ENCODE measurements at regions not wholly inside any gene's neighbourhood (a gene's known extent, or its start where the extent isn't known, plus 50 kb on each side); places are given as distances from the start of the nearest gene placed in this dataset.
"Not testable (repeated sequence)": the region's sequence is repeated elsewhere in the genome, so short reads cannot be mapped to it uniquely, and the experiment has no call there.

- DNase-seq, result no peak
These were observed 87.0 kb upstream of the LRFN2 start for GRCh38 chr6:40674170-40674569.

GRCh38 chr6:40672087-40672486 lies 84.9 kb upstream of the LRFN2 start:
- DNase-seq, result no peak

DNA sequence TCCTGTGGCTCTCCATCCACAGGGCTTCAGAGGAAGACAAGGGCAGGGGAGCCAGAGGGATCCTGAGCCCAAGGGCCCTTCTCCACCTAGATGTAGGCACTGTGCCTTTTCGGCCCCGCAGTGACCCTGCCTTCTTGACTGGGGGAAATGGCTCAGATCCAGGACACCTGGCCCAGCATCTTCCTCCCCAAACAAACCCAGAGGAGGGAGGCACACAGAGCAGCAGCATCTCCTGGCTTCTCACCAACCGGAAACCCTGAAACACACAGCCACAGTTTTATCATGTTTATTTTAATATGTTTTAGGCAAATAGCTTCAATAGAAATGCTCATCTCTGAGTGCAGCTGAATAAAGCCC lies 84.5 kb upstream of the LRFN2 start:
- DNase-seq, result no peak

DNA sequence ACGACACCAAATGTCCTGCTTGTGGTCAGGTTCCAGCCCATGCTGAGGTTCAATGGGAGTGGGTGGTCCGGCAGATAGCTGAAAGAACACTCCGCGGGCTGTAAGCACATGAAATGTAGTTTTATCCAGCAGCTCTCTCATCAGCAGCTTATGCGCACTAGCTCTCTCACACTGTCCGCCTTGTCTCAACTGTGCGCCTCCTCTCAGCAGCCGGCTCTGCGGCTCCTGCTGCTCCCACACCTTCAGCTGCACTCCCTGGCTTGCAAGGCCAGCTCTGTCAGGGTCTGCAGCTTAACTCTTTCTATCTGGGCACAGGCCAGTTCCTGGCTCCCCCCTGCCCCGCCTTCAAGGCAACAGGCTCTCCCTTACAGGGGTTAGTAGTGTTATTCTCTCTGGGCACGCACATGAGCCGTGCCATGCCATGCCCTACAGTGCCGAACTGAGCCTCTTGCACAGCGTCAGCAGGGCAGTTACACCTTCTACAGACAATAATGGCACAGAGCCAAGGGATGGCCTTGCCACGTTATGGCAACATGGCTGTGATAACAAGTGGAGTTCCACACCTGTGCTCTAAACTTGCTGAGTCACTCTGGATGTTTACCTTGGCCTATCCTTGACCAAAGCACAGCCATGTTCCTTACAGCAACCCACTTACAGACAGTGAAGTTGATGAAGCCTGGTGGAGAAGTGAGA lies 84.0 kb upstream of the LRFN2 start:
- no peak for DNase-seq

- no peak for DNase-seq
These were observed 82.2 kb upstream of the LRFN2 start for GRCh38 chr6:40669343-40669742.

GRCh38 chr6:40668203-40668602 lies 81.0 kb upstream of the LRFN2 start:
- no peak for DNase-seq

GRCh38 chr6:40666530-40666929 lies 79.4 kb upstream of the LRFN2 start:
- no peak for DNase-seq

DNA sequence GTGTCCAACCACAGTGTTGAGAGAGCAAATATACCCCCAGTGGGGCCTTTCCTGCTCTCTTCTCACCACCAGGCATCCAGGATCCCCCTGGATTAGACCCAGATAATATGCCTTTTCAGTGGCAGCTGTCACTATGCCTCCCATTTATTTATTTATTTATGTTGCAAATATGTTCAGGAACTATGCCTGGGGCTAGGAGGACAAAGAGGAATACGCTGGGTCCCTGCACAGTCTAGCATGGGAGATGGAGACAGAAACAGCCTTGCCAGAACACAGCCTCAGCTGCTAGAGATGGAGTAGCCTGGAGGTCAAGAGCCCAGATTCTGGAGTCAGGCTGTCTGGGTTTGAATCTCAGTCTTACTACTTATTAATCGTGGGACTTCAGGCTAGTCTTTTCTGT lies 74.6 kb upstream of the LRFN2 start:
- DNase-seq, result no peak

- not testable (repeated sequence) for DNase-seq
These were observed 69.6 kb upstream of the LRFN2 start for GRCh38 chr6:40656772-40657171.

DNA sequence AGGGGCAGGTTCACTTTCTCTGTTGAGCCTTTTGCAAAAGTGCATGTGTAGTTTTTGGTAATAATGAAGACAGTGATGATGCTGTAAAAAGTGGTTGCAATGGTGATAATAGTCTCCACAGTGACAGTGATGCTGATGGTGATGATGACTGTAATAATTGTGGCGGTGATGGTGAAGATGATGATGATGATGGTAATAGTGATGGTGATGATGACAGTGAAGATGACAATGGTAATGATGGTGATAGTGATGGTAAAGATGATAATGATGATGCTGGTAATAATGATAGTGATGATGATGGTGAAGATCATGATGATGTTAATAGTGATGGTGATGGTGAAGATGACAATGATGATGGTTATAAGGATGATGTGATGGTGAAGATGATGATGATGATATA lies 67.7 kb upstream of the LRFN2 start:
- DNase-seq, result no peak

DNA sequence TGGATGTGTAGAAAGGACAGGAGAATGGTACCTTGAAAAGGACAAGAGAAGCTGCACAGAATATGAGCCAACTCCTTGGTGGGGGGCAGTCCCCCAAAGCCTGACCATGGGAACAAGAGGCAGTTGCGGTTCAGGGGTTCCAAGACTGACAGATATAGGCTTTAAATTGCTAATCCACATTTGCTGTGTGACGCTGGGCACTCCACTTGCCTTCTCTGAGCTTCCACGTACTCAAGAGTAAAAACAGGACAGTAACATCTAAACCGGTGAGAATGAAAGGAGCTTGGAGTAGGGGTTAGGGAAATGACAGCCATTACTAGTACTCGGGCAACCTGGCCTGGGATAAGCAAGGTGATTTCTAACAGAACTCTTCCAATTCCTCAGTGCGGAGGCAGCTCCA lies 57.9 kb upstream of the LRFN2 start:
- no peak for DNase-seq

GRCh38 chr6:40642837-40643236 lies 55.7 kb upstream of the LRFN2 start:
- no peak for DNase-seq

DNA sequence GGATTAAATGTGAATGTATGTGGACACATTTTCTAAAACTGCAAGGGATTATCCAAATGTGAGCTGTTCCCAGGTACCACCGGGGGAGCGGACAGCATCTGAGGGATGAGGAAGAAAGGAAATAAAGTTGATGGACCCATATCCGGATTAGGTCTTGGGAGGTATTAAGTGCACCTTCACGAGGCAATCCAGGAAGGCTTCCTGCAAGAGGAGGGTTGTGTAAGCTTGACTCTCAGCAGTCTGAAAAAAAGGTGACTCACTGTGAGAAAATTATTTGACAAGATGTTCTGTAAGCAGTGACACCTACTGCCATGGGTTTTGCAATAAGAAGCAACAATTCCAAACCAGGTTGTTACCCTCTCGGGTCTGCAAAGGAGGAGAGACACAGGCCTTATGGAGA lies 55.0 kb upstream of the LRFN2 start:
- DNase-seq, result no peak

DNA sequence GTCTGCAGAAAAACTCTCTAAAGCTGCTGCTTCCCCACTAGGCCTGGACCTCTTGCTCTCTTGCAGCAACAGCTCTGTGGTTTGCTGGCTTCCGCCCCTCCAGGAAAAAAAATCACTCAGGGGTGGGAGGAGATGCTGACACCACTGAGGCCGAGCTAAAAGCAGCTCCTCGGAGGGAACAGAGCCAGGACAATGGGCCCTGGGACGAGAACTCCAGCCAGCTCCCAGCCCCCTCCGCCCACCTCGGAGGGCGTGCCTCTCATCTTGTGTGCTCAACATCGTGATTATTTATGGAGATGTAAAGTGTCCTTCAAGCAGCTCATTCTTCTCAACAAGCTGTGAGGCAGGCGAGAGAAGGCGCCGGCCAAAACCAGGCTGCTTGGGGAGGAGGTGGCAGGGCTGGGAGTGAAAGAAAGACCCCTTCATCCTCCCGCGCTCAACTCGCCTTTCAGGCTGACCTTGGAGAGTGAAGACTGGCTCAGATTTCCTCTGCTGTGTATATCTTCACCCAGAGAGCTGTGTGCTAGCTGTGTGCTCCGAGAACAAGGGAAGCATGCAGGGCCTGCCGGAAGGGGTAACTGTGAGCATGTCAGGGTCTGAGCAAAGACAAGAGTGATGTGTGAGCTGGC lies 53.5 kb upstream of the LRFN2 start:
- peak; percentile 19 for DNase-seq
